Keratinocyte (primary cell): ENCODE measurements at regions not wholly inside any gene's neighbourhood (a gene's known extent, or its start where the extent isn't known, plus 50 kb on each side); places are given as distances from the start of the nearest gene placed in this dataset.

Source experiments
- EZH2 ChIP-seq: IDR thresholded peaks from one replicate; pipeline ENCODE4 v1.6.1; 2012; ENCODE audit warnings: inconsistent platforms, mild to moderate bottlenecking, low read length, moderate library complexity
- TF ChIP-seq, protein P1 (sequence below), 3 experiments: IDR thresholded peaks in 1 of 3; conservative IDR thresholded peaks in 1 of 3; optimal IDR thresholded peaks in 1 of 3; 2 replicates in 2 of 3; 3 replicates in 1 of 3; pipeline versions ENCODE3 to v1.5.1; 2011; ENCODE audit warnings: low read length in 3 of 3, mild to moderate bottlenecking in 3 of 3, moderate library complexity in 2 of 3, control low read depth in 1 of 3, inconsistent platforms in 1 of 3; ENCODE audit not compliant: insufficient read depth in 2 of 3; ENCODE audit errors: extremely low read depth in 1 of 3

DNA sequence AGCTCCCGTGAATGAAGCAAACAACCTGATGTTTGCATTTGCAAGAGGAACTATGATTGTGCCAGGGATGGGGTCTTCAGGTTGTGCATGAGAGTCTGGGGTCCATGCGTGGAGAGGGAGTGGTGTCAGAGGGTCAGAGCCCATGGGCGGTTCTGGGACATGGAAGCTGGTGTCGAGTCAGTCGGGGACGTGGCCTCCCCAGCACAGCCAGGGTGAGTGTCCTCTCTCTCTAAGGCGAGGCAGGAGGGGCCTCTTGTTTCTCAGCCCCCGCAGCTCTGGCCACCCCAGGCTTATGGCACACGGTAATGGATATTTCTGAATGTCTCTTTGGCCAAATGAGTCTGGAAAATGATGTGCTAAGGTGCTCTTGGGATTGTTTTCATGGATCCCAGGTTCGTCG is 118.6 kb downstream of the RTP5 start:
- no peak for TF ChIP-seq EZH2
- TF ChIP-seq, protein P1, sequence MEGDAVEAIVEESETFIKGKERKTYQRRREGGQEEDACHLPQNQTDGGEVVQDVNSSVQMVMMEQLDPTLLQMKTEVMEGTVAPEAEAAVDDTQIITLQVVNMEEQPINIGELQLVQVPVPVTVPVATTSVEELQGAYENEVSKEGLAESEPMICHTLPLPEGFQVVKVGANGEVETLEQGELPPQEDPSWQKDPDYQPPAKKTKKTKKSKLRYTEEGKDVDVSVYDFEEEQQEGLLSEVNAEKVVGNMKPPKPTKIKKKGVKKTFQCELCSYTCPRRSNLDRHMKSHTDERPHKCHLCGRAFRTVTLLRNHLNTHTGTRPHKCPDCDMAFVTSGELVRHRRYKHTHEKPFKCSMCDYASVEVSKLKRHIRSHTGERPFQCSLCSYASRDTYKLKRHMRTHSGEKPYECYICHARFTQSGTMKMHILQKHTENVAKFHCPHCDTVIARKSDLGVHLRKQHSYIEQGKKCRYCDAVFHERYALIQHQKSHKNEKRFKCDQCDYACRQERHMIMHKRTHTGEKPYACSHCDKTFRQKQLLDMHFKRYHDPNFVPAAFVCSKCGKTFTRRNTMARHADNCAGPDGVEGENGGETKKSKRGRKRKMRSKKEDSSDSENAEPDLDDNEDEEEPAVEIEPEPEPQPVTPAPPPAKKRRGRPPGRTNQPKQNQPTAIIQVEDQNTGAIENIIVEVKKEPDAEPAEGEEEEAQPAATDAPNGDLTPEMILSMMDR (optimal IDR thresholded peaks at IDR 0.05 in 1 of 3, IDR thresholded peaks at IDR 0.05 in 1 of 3, conservative IDR thresholded peaks at IDR 0.05 in 1 of 3; ENCODE audit: extremely low read depth in 1 of 3, insufficient read depth in 2 of 3, low read length in 3 of 3): no peak
